Ovary (tissue), 3 donors: ENCODE measurements at regions not wholly inside any gene's neighbourhood (a gene's known extent, or its start where the extent isn't known, plus 50 kb on each side); places are given as distances from the start of the nearest gene placed in this dataset.
"Not testable (repeated sequence)": the region's sequence is repeated elsewhere in the genome, so short reads cannot be mapped to it uniquely, and the experiment has no call there.

Experiments
- CTCF ChIP-seq, 3 donors: fragments of 450-650 bp in 2 of 3; fragments of 200-600 bp in 1 of 3; IDR thresholded peaks; one replicate each; pipeline versions ENCODE4 v1.5.1 to v1.8.0; 2016 to 2022; ENCODE audit warnings: antibody characterized with exemption in 3 of 3, mild to moderate bottlenecking in 1 of 3
- EP300 ChIP-seq: sonication (generic); formaldehyde crosslinking; IDR thresholded peaks from one replicate; pipeline ENCODE4 v1.6.1; 2017; ENCODE audit warnings: antibody characterized with exemption
- POLR2A ChIP-seq: fragments of 450-650 bp; IDR thresholded peaks from one replicate; pipeline ENCODE4 v1.6.1; 2017; ENCODE audit warnings: antibody characterized with exemption, mild to moderate bottlenecking, moderate library complexity
- donor health status: DM: no; HTN: no; CAD: no.

GRCh38 chr12:131395209-131395684, 315.6 kb upstream of the SFSWAP start:
- TF ChIP-seq CTCF (IDR thresholded peaks at IDR 0.05); POLR2A; EP300: not testable (repeated sequence)
